HG02885 (cell line): ENCODE measurements at regions not wholly inside any gene's neighbourhood (a gene's known extent, or its start where the extent isn't known, plus 50 kb on each side); places are given as distances from the start of the nearest gene placed in this dataset.
"Not testable (repeated sequence)": the region's sequence is repeated elsewhere in the genome, so short reads cannot be mapped to it uniquely, and the experiment has no call there.

Source experiments
- ATAC-seq: cut with Tn5 transposase; IDR thresholded peaks from one replicate; pipeline ENCODE4 v1.9.1; 2021; ENCODE audit warnings: mild to moderate bottlenecking; ENCODE audit not compliant: unreplicated experiment, poor library complexity

DNA sequence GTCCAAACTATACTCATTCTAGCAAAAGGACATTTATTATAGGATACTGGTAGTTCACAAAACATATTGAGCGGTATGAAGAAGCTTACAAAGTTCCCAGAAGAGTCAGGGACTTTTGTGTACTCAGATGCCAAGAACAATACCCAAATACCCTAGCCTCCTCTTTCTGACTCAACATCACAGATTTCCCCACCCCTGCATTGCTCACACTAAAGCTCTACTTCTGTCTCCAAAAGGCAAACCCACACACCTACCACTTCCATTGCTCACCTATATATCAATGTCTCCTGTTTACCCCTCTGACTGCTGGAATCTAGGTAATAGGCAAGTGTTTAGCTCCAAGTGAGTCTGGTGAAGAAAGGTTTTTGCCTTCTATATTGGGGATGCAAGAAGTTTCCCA lies 100.7 kb upstream of the HCCS start:
- ATAC-seq, result no peak

DNA sequence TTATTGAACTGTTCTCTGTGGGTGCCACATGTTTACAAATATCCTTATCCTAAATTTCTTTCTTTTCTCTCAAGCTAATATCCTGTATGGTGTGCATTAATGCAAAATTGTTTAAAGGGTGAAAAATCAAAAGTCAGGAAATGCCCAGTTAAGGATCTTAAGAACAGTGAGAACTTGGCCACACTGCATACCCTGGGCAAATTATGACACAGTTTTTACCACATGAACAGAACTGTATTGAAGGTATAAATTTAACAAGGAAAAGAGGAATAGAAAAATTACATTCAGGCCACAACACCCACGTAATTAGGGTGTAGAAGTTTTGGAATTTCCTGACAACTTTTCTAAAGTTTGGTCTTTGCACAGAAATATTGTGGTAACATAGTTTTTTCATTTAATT lies 94.4 kb upstream of the HCCS start:
- no peak for ATAC-seq

DNA sequence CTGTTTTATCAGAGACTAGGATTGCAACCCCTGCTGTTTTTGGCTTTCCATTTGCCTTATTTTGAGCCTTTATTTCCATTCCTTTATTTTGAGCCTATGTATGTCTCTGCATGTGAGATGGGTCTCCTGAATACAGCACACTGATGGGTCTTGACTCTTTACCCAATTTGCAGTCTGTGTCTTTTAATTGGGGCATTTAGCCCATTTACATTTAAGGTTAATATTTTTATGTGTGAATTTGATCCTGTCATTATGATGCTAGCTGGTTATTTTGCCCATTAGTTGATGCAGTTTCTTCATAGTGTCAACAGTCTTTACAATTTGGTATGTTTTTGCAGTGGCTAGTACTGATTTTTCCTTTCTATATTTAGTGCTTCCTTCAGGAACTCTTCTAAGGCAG lies 88.5 kb upstream of the HCCS start:
- not testable (repeated sequence) for ATAC-seq

DNA sequence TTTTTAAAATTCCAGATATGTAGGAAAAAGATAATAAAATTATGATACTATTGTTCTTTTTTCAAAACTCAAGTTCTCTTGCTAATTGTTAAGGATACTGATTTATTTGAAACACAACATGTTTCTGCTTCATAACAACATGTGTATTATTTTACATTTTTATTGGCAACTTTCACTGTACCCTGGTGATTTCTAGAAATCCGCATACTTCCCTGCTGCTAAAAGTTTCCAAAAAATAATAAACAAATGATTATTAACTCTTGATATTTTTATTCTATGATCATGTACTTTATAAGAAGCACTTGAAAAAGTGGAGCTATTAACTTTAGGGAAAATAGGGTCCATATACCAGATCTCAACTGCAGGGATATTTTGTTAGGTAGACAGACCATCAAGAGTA lies 71.2 kb upstream of the HCCS start:
- ATAC-seq, result no peak

DNA sequence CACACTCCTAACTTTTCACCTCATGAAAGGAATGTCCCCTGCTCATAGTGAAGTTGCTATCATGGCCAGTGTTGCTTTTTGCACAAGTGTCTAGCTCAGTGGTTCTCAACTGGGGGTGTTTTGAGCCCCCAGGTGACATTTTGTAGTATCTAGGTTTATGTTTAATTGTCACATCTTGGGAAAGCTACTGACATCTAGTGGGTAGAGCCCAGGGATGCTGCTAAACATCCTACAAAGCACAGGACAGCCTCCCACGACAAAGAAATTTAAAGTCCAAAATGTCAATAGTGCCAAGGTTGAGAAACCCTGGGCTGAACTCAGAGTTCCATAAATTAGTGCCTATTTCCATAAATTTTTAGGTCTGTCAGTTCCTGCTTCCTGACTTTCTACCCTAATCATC lies 70.7 kb upstream of the HCCS start:
- ATAC-seq, result no peak

DNA sequence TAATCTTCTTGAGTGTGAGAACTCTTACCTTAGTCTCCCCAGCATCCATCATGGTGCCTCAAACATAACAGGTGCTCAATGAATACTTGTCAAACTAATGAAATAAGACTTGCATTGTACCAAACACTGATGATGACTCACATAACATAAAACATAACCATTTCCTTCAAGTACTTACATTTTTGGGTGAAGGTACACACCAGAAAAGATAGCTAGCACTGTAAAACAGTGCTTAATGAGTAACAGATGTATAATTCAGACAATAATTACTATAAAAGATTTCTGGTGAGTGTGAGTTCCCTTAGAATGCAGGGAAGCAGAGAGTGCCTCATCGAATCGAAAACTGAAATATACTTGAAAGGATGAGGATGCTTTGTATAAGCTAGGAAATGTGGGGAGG lies 70.1 kb upstream of the HCCS start:
- no peak for ATAC-seq

DNA sequence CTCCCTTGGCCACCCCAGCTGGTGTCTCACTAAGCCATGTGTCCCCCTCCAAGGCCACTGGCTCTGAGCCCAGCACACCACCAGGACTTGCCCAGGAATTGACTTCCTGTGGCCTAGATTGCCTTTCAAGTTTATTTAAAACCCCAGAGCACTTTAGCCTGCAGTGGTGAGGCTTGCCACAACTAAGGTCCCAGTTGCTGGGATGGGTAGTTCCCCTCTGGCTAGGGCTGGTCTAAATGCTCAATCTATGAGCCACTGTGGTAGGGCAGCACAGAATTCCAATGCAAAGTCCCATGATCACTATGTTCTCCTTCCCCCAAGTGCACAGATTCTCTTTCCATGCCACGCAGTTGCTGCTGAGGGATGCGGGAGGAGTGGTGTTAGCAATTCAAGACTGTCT lies 61.1 kb upstream of the HCCS start:
- no peak for ATAC-seq

DNA sequence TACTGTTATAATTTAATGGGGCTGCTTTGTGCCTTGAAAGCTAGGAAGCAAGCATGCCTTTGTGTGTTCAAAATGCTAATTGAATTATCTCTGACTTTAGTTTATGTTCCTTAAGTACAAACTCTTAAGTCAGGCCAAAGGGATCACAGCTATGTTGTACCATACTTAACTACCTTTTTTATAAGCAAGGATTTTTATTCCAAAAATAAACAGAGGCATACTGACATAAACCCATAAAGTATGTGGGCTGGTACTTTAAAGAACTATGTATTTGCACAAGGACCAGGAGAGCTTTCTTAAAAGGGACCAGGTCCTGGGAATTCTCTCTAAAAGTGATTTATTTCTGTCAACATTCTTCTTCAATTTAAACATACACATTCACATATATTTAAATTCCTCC lies 57.8 kb upstream of the HCCS start:
- no peak for ATAC-seq

DNA sequence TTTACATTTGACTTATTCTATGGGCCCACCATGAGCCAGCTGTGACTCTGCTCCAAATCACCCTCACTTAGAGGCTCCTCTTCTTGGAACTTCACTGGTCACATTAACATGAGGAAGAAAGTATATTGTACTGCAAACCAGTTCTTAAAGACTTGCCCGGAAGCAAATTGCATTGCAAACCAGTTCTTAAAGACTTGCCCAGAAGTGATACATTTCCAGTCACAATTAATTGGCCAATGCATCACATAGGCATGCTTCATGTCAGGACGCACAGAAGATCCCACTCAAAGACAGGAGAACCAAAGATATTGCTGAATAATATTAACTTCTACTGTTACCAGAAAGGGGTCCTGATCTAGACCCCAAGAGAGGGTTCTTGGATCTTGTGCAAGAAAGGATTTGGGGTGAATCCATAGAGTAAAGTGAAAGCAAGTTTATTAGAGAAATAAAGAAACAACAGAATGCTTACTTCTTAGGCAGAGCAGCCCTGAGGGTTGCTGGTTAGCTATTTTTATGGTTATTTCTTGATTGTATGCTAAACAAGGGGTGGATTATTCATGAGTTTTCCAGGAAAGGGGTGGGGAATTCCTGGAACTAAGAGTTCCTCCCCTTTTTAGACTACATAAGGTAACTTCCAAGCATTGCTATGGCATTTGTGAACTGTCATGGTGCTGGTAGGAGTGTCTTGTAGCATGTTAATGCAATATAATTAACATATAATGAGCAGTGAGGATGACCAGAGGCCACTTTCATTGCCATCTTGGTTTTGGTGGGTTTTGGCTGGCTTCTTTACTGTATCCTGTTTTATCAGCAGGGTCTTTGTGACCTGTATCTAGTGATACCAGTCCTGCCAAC lies 54.6 kb upstream of the HCCS start:
- no peak for ATAC-seq

DNA sequence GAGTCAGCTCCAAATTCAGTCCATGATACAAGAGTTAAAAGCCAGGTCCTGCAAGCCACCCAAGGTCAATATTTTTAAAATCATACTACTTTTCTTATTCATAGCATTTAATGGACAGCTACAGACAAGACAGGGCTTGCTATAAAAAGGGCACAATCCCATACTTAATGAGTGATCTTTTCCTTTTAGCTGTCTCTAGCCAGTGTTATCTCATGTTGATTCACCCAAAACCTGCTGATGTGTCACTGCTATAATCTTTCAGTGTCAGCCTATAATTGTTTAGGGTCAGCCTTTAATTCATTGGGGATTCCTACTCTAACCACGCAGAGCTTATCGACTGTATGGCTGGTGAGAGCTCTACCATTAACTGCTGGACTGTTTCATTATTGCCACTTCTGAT lies 51.2 kb upstream of the HCCS start:
- ATAC-seq, result no peak
